ENCODE measurements at regions not wholly inside any gene's neighbourhood (a gene's known extent, or its start where the extent isn't known, plus 50 kb on each side); places are given as distances from the start of the nearest gene placed in this dataset.
"Not testable (repeated sequence)": the region's sequence is repeated elsewhere in the genome, so short reads cannot be mapped to it uniquely, and the experiment has no call there.

GRCh38 chr13:18322821-18323220 lies 858.8 kb downstream of the TUBA3C start:
- not testable (repeated sequence) for DNase-seq (ENCODE audit: low spot score)

GRCh38 chr13:18319653-18320052 lies 862.0 kb downstream of the TUBA3C start:
- not testable (repeated sequence) for DNase-seq (ENCODE audit: low spot score)

DNA sequence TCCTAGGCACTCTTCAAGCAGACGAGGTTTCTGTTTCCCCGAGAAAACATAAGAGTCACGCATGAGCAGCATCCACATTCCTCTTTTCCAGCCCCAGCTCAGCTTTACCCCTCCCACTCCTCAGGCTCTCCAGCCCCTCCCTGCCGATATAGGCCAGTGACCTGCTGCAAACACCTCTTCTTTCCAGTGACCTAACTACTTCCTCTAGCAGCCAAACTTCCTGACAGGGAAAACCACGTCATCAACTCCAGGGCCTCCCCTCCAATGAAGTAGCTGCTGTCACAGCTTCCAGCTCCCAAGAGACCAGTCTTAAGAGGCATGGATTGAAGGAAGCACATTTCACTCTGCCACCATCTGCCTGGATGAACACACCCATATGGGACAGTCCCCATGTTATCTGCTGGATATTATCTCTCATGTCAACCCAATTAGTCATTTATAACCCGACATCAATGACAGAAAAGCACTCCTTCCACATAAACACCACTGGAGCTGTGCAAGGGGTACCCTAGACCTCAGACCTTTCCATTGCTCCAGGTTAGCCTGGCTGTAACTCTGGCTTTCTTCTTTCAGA lies 878.3 kb downstream of the TUBA3C start:
- not testable (repeated sequence) for DNase-seq (ENCODE audit: low spot score)

- not testable (repeated sequence) for DNase-seq (ENCODE audit: low spot score)
Measured at GRCh38 chr13:18300968-18301367, 880.7 kb downstream of the TUBA3C start.

DNA sequence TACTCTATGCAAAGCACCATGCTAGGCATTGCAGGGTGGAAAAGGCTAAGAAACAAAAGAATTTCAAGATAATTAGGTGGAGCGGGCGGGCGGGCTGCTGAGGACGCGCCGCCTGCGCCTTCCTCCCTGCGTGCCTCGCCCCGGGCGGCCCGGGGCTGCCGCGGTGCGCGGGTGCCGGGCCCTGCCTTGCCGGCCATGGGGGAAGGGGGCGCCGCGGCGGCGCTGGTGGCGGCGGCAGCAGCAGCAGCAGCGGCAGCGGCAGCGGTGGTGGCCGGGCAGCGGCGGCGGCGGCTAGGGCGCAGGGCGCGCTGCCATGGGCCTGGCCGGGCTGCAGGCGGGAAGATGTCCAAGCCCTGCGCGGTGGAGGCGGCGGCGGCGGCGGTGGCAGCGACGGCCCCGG lies 884.3 kb downstream of the TUBA3C start:
- not testable (repeated sequence) for DNase-seq (ENCODE audit: low spot score)

DNA sequence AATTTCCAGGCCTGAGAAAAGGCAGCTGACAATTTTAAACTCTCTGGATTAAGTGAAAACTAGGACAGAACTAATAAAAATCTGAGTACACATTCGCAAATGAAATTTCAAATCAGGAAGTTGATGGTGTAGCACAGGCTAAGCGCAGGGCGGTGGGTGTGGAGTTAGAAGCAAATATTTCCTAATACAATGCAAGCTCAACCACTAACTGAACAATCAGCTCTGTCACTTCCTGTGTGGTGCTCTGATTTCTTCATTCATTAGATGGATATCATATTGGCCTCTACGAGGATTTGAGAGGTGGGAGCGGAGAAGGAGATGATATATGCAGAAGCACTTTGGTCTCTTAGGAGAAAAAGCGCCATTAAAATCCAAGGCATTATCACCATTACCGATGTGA lies 885.0 kb downstream of the TUBA3C start:
- not testable (repeated sequence) for DNase-seq (ENCODE audit: low spot score)

DNA sequence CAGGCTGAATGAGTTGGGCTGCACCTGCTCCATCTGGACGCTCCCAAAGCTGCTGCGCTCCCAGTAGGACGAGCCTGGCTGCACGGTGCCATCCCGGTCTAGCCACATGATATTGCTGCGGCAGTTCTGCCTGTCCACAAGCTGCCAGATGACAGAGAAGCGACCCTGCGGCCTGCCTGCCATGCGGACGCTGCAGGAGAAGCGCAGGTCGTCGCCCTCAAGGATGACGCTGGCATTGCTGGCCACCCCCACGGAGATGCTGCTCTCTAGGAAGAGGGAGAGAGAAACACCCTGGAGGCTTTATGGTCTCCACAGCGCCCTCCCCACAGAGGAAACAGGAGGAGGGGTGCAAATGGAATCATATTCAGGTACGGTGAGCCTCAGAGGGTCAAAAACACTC lies 887.3 kb downstream of the TUBA3C start:
- not testable (repeated sequence) for DNase-seq (ENCODE audit: low spot score)

DNA sequence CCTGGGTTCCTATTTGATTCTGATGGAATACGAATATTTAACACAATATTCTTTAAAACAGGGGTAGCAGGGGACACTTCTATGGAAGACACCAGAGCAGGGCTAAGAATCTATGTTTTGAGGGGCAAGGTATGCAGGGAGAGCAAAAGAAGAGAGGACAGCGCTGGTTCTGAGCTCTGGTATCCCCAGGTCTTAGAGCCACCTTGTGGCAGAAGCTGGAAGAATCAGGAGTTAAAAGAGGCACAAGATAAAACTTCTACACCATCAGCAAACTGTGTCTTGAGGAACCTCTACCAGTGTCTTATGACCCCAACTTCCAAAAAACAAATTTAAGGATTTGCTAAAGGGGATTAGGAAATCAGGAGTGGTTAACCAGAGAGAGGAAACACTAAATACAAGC lies 894.8 kb downstream of the TUBA3C start:
- DNase-seq (ENCODE audit: low spot score) = not testable (repeated sequence)

DNA sequence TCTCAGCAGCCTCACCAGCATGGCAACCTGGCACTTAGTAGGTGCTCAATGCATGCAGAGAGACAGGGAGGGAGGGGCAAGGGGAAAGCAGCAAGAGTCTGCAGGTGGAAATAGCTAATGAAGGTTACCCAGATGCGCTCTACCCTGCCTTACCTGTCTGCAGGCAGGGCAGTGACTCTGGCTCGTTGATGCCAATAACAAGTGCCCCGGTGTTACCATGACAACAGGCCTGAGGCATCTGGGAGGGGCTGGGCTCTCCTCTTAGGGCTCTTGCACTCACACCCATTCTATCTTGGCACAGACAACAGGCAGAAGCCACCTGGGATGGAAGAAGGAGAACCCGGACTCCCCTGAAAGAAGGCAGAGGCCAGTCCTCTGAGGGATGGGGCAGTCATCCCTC lies 896.0 kb downstream of the TUBA3C start:
- not testable (repeated sequence) for DNase-seq (ENCODE audit: low spot score)

- not testable (repeated sequence) for DNase-seq (ENCODE audit: low spot score)
Measured at GRCh38 chr13:18284040-18284439, 897.6 kb downstream of the TUBA3C start.

DNA sequence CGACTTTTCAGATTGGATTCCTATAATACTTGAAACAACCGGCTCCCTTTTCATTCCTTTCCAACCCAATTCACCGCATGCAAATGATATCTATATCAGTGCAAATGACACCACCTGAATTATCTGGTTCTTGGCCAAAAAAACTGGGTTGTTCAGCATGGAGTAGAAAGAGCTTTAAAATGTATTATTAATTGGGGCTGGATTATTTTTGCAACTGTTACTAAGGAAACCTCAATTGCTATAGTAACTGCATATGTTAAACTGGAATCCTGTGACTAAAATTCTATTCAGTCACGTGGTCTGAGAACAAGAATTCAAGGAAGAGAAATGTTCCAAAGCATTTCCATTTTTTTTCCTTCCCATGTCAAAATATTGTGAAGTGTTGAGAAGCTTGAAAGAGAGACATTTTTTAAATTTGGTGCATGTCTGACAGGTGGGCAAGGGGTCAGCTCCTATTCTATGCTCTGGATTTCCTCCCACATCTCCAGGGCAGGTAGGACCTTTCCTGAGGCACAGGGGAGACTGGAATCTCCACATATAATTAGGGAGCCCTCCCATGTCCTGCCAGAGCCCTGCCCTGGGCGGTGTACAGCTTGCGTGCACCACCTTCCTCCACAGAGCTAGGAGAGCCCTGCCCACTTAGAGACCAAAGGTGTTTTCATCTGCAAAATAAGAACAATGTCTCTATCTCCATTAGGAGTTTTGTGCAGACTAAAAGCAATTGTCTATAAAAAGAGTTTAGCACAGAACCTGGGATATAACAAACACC lies 899.6 kb downstream of the TUBA3C start:
- DNase-seq (ENCODE audit: low spot score) = not testable (repeated sequence)

- not testable (repeated sequence) for DNase-seq (ENCODE audit: low spot score)
Measured at GRCh38 chr13:18280904-18281828, 900.5 kb downstream of the TUBA3C start.

- not testable (repeated sequence) for DNase-seq (ENCODE audit: low spot score)
Measured at GRCh38 chr13:18279971-18280370, 901.7 kb downstream of the TUBA3C start.

DNA sequence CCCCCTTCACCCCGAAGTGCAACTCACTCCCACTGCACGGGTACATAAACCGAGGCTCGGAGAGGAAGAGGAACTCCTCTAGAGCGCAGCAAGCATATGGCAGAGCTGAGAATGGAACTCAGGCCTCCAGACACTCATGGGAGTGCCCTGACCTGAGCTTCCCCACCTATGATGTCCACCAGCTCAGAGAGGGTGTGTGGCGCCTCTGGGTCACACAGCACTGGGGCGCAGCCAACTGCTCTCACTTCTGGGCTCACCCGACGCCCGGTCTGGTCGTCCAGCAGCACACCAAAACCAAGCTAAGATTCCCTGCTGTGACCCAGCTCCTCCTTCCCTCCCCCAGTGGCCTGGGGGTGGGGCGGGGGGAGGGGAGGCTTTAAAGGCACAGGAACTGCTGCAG lies 904.3 kb downstream of the TUBA3C start:
- DNase-seq (ENCODE audit: low spot score) = not testable (repeated sequence)

DNA sequence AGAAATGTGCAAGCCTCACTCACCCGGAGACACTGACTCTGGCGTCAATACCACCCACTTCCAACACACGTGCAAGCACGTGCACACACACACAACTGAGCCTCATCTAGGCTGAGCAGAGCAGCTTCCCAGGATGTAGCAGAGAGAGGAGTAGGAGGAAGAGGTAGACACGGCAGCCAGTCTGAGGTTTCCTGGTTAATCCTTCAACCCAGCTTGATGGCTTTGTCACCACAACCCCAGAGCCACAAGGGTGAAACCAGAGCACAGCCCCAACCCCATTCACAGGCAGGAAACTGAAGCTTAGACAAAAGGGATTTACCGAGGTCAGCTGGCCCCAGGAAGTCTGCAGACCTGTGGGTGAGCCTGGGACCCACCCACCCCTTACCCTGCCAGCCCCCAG lies 905.3 kb downstream of the TUBA3C start:
- not testable (repeated sequence) for DNase-seq (ENCODE audit: low spot score)

GRCh38 chr13:18273785-18274514 lies 907.7 kb downstream of the TUBA3C start:
- DNase-seq (ENCODE audit: low spot score) = not testable (repeated sequence)

DNA sequence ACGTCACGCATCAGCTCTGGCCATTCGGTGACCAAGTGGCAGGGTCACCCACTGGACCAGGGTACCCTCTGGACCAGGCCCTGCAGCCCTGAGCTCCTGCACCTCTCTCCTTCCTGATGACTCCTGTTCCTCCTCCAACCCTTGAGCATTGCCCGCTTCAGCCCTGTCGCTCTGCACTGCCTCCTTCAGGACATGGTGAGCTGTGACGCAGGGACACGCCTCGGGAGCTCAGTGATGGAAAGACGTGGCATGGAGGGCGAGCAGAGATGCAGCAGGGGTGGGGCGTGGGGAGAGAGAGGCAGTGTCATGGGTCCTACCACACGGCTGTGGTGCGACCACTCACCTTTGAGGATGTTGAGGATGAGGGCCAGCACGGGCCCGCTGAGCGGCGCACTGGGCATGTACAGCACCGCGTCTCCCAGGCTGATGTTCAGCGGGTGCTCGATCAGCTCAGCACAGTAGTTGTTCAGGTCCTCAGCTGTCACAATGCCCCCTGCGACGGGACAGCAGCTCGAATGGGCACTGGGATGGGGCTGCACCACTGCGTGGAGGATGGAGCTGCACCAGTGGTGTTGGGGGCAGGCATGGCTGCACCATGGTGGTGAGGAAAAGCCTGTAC lies 922.7 kb downstream of the TUBA3C start:
- DNase-seq (ENCODE audit: low spot score) = not testable (repeated sequence)

- DNase-seq (ENCODE audit: low spot score) = not testable (repeated sequence)
Measured at GRCh38 chr13:18257686-18258085, 923.9 kb downstream of the TUBA3C start.

DNA sequence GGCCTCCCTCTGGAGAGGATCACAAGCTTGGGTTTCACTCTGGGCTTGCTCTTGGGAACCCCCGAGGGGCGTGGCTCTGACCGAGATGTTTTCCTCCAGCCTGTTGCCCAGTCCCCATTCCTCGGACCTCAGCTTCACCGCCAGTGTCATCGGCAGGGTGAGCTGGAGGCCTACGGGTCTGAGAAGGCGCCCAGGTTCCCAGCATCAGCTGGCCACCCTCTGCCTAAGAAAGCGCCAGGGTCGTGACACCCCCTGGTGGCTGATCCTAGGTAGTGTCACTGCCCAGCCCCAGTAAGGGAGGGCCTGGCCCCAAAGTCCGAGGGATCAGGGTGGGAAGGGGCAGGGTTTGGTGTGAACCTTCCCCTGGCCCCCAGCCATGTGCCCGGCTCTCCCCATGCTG lies 928.8 kb downstream of the TUBA3C start:
- not testable (repeated sequence) for DNase-seq (ENCODE audit: low spot score)

GRCh38 chr13:18248533-18249240 lies 932.9 kb downstream of the TUBA3C start:
- not testable (repeated sequence) for DNase-seq (ENCODE audit: low spot score)

GRCh38 chr13:18240086-18240485 lies 941.5 kb downstream of the TUBA3C start:
- not testable (repeated sequence) for DNase-seq (ENCODE audit: low spot score)
